Esophagus muscularis mucosa (tissue), 4 donors: ENCODE measurements at regions not wholly inside any gene's neighbourhood (a gene's known extent, or its start where the extent isn't known, plus 50 kb on each side); places are given as distances from the start of the nearest gene placed in this dataset.

Source experiments
- CTCF ChIP-seq, 3 experiments: fragments of 200-600 bp in 2 of 3; fragments of 450-650 bp in 1 of 3; sonication (generic) in 2 of 3; IDR thresholded peaks; one replicate each; pipeline ENCODE4 v1.5.1; 2017 to 2019; ENCODE audit warnings: antibody characterized with exemption in 3 of 3, mild to moderate bottlenecking in 2 of 3, moderate library complexity in 1 of 3
- EP300 ChIP-seq: sonication (generic); formaldehyde crosslinking; IDR thresholded peaks from one replicate; pipeline ENCODE4 v1.6.1; 2017; ENCODE audit warnings: antibody characterized with exemption
- POLR2A ChIP-seq: fragments of 450-650 bp; IDR thresholded peaks from one replicate; pipeline ENCODE4 v1.6.1; 2017; ENCODE audit warnings: antibody characterized with exemption, moderate library complexity, mild to moderate bottlenecking, low read depth
- POLR2AphosphoS5 ChIP-seq, 2 donors: sonication (generic); formaldehyde crosslinking; IDR thresholded peaks; one replicate each; pipeline ENCODE4 v1.6.1; 2017; ENCODE audit warnings: antibody characterized with exemption in 2 of 2

DNA sequence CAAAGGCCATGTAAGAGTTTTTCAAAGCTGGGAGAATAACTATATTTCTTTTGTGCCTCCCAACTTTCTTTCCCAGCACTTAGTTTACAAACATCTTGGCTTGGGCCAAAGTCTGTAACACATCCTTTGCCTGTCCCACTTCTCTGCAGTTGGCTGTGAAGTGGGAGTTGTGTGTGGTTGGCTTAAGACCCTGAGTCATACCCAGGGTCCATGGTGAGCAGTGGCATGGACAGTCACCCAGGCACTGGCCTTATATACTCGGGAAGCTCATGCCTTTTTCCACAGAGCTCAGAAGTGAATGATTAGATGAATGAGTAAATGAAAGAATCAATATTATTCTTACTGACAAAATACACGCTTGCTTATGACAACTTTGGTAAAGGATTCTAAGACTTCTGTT, 231.4 kb downstream of the BLID start:
- TF ChIP-seq CTCF (IDR thresholded peaks at IDR 0.05) (no peak), POLR2AphosphoS5 (IDR thresholded peaks at IDR 0.05) (no peak), POLR2A (no peak), EP300 (no peak)
